ENCODE measurements at regions not wholly inside any gene's neighbourhood (a gene's known extent, or its start where the extent isn't known, plus 50 kb on each side); places are given as distances from the start of the nearest gene placed in this dataset.

DNA sequence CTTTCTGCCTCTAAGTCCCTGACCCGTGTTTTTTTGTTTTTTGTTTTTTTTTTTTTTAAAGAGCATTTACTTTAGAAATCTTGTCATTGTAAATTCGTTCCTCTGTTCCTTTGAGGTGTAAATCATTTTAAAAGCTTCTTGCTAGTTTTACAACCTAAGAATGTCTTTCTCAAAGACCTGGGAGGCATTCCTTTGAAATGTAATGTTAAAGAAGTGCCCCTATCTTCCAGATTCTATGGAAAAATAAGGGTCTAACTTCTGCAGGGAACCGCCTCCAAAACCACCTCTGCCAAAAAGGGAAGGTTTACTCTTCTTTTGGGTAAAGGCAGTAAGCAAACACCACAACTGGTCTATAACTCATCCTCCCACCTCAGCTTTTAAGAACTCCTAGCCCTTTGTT lies 259.6 kb upstream of the ZNF804A start:
- no peak for TF ChIP-seq POLR2A (IDR thresholded peaks at IDR 0.05; ENCODE audit: low read depth)
- no peak for TF ChIP-seq POLR2AphosphoS5 (IDR thresholded peaks at IDR 0.05)

Data from esophagus muscularis mucosa (tissue), 2 donors.